GM10248 (cell line): ENCODE measurements at regions not wholly inside any gene's neighbourhood (a gene's known extent, or its start where the extent isn't known, plus 50 kb on each side); places are given as distances from the start of the nearest gene placed in this dataset.
"Not testable (repeated sequence)": the region's sequence is repeated elsewhere in the genome, so short reads cannot be mapped to it uniquely, and the experiment has no call there.

Experiments used
- CTCF ChIA-PET: fragments of 300-600 bp; sonication (Branson Sonifier 250); formaldehyde crosslinking; extraction: SDS; loops from one replicate; lab custom pipeline; 2021; ENCODE audit warnings: antibody characterized with exemption; lab: Yijun Ruan, JAX
- POLR2A ChIA-PET: fragments of 350-650 bp; sonication (Branson Sonifier 250); formaldehyde crosslinking; extraction: SDS; loops from one replicate; lab custom pipeline; 2020; ENCODE audit warnings: antibody characterized with exemption; lab: Yijun Ruan, JAX
- DNase-seq: peaks from one replicate; pipeline ENCODE4 v3.0.0; 2012; ENCODE audit errors: extremely low spot score
- CTCF ChIP-seq: IDR thresholded peaks from 2 replicates; pipeline ENCODE4 v1.5.1; 2012; ENCODE audit warnings: mild to moderate bottlenecking, low read depth; ENCODE audit errors: extremely low read depth, missing control alignments, control extremely low read depth

- CTCF ChIA-PET = interaction anchor here (0.9 to 1.8 kb wide), 3 partner anchors 9 to 24 kb away, joined by 3 to 5 read pairs (median 3); no protein-coding TSS in a partner anchor
- DNase-seq = no peak
- TF ChIP-seq CTCF = no peak
Observed at GRCh38 chr14:49287004-49287403, 299.2 kb downstream of the RPS29 start.

GRCh38 chr14:49286257-49286983 lies 299.8 kb downstream of the RPS29 start:
- ChIA-PET POLR2A (no interaction called here), CTCF (interaction anchor here (0.9 to 1.6 kb wide), 2 partner anchors 9 to 24 kb away, joined by 3 read pairs; no protein-coding TSS in a partner anchor)
- DNase-seq = no peak
- no peak for TF ChIP-seq CTCF

More at GRCh38 chr14:49287004-49287403, 299.2 kb downstream of the RPS29 start:
- POLR2A ChIA-PET = no interaction called here

GRCh38 chr14:49280566-49280965 lies 305.6 kb downstream of the RPS29 start:
- CTCF ChIA-PET = no interaction called here
- no peak for TF ChIP-seq CTCF
- DNase-seq = no peak
- POLR2A ChIA-PET = no interaction called here

- no peak for DNase-seq
- ChIA-PET CTCF (no interaction called here), POLR2A (no interaction called here)
- no peak for TF ChIP-seq CTCF
Observed at GRCh38 chr14:49250517-49250916, 335.7 kb downstream of the RPS29 start.

GRCh38 chr14:49250109-49250508 lies 336.1 kb downstream of the RPS29 start:
- POLR2A ChIA-PET = no interaction called here
- DNase-seq = no peak
- CTCF ChIA-PET = no interaction called here
- TF ChIP-seq CTCF = no peak

- ChIA-PET CTCF (no interaction called here), POLR2A (no interaction called here)
Observed at GRCh38 chr14:49249022-49249421, 337.2 kb downstream of the RPS29 start.

GRCh38 chr14:49243777-49244176 lies 342.4 kb downstream of the RPS29 start:
- CTCF ChIA-PET, POLR2A ChIA-PET, DNase-seq: not testable (repeated sequence)

More at GRCh38 chr14:49249022-49249421, 337.2 kb downstream of the RPS29 start:
- DNase-seq = no peak
- TF ChIP-seq CTCF = no peak
